Endodermal cell (in vitro differentiated cells): ENCODE measurements at regions not wholly inside any gene's neighbourhood (a gene's known extent, or its start where the extent isn't known, plus 50 kb on each side); places are given as distances from the start of the nearest gene placed in this dataset.

Source experiments
- DNase-seq: peaks from one replicate; pipeline ENCODE4 v3.0.0-alpha.2; 2017
- H3K27ac ChIP-seq: 2 replicates; pipeline ENCODE4 v1.5.1; 2013; ENCODE audit warnings: mild to moderate bottlenecking, low read depth, low read length, moderate library complexity
- H3K27me3 ChIP-seq: 2 replicates; pipeline ENCODE4 v1.6.1; 2013; ENCODE audit warnings: mild to moderate bottlenecking, low read length, moderate library complexity; ENCODE audit not compliant: insufficient read depth, control insufficient read depth, poor library complexity, severe bottlenecking
- H3K36me3 ChIP-seq: 2 replicates; pipeline ENCODE4 v1.7.0; 2013; ENCODE audit warnings: mild to moderate bottlenecking, low read length, moderate library complexity; ENCODE audit not compliant: control insufficient read depth, insufficient read depth
- H3K4me1 ChIP-seq: one replicate; pipeline ENCODE4 v1.7.0; 2013; ENCODE audit warnings: low read length; ENCODE audit not compliant: control insufficient read depth, insufficient read depth
- H3K4me3 ChIP-seq: 2 replicates; pipeline ENCODE4 v1.5.1; 2013; ENCODE audit warnings: mild to moderate bottlenecking, low read length, moderate library complexity
- H3K9ac ChIP-seq: 2 replicates; pipeline ENCODE4 v1.6.1; 2013; ENCODE audit warnings: mild to moderate bottlenecking, low read length, moderate library complexity; ENCODE audit not compliant: poor library complexity, severe bottlenecking; ENCODE audit errors: extremely low read depth
- H3K9me3 ChIP-seq: 2 replicates; pipeline ENCODE4 v1.6.1; 2013; ENCODE audit warnings: mild to moderate bottlenecking, low read length, moderate library complexity; ENCODE audit not compliant: control insufficient read depth
- H3K27ac Mint-ChIP-seq: 2 replicates; pipeline ENCODE4 v1.8.0; 2020; ENCODE audit warnings: mixed read lengths
- H3K27me3 Mint-ChIP-seq: 2 replicates; pipeline ENCODE4 v1.8.0; 2021; ENCODE audit warnings: mild to moderate bottlenecking, mixed read lengths; ENCODE audit not compliant: insufficient read depth
- H3K36me3 Mint-ChIP-seq: 2 replicates; pipeline ENCODE4 v1.8.0; 2020; ENCODE audit warnings: low read depth, mixed read lengths
- H3K4me1 Mint-ChIP-seq: 2 replicates; pipeline ENCODE4 v1.8.0; 2020; ENCODE audit warnings: mixed read lengths
- H3K4me3 Mint-ChIP-seq: 2 replicates; pipeline ENCODE4 v1.8.0; 2020; ENCODE audit warnings: mild to moderate bottlenecking, moderate library complexity, mixed read lengths
- H3K9me3 Mint-ChIP-seq: 2 replicates; pipeline ENCODE4 v1.8.0; 2020; ENCODE audit warnings: mild to moderate bottlenecking, mixed read lengths
- CTCF ChIP-seq: fragments of 200-600 bp; sonication (generic); conservative IDR thresholded peaks from 2 replicates; pipeline ENCODE4 v1.5.0; 2021; ENCODE audit warnings: antibody characterized with exemption, mild to moderate bottlenecking
- WGBS, 2 experiments: methylation state at CpG; one replicate each; pipeline versions ENCODE4 v1.1.5 to v1.1.7; 2013; ENCODE audit warnings: missing lambda C conversion rate in 2 of 2, mixed read lengths in 1 of 2; ENCODE audit not compliant: insufficient coverage in 1 of 2, insufficient read length in 1 of 2; 5-methylcytosine and 5-hydroxymethylcytosine counted together

DNA sequence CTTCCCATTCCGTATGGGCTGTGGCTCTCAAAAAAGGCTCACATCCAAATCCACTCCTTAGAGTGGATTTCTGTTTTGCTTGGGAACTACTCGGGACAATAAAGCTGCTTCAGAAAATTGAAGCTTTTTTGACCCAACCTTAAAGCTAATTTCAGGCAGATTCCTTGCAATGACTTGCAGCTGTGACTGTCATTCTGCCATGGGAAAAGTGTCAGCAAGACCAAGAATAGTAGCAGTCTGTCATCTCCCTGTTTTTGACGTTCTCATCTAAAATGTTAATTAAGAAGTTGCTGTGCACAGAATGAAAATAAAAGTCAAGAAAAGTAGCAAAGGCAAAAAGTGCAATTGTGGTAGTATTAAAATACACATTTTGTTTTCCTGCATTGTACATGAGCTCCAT, 304.7 kb downstream of the COG6 start:
- no peak overlapping the region for H3K9ac ChIP-seq
- TF ChIP-seq CTCF, result no peak
- 75 to 87% methylated on average over 3 of the region's 3 CpGs for WGBS, 2 experiments

GRCh38 chr13:39961036-39961435, 305.6 kb downstream of the COG6 start:
- H3K9me3 Mint-ChIP-seq, result no peaks in the 10 kb centered on the region
- H3K4me3 Mint-ChIP-seq, result no peak overlapping the region
- WGBS, 2 experiments, result 71 to 78% methylated on average over 1 of the region's 1 CpG
- H3K4me1 Mint-ChIP-seq, result no peaks in the 10 kb centered on the region
- no peaks in the 10 kb centered on the region for H3K36me3 ChIP-seq
- H3K4me3 ChIP-seq, result no peak overlapping the region
- no peaks in the 10 kb centered on the region for H3K4me1 ChIP-seq
- H3K36me3 Mint-ChIP-seq, result no peaks in the 10 kb centered on the region
- H3K9me3 ChIP-seq, result no peaks in the 10 kb centered on the region
- no peak for DNase-seq
- H3K27me3 ChIP-seq, result no peaks in the 10 kb centered on the region
- H3K27ac ChIP-seq, result peak overlapping the region; percentile 2
- H3K9ac ChIP-seq, result no peak overlapping the region
- no peaks in the 10 kb centered on the region for H3K27me3 Mint-ChIP-seq
- no peak overlapping the region for H3K27ac Mint-ChIP-seq
- no peak for TF ChIP-seq CTCF

More for the DNA sequence above, 304.7 kb downstream of the COG6 start:
- Histone ChIP-seq H3K4me1 (no peaks in the 10 kb centered on the region), H3K36me3 (no peaks in the 10 kb centered on the region), H3K9me3 (no peaks in the 10 kb centered on the region), H3K27me3 (no peaks in the 10 kb centered on the region), H3K27ac (peak overlapping the region; percentile 27), H3K4me3 (no peak overlapping the region)
- DNase-seq, result no peak
- no peaks in the 10 kb centered on the region for H3K9me3 Mint-ChIP-seq
- H3K27me3 Mint-ChIP-seq, result no peaks in the 10 kb centered on the region
- no peak overlapping the region for H3K27ac Mint-ChIP-seq
- H3K36me3 Mint-ChIP-seq, result no peaks in the 10 kb centered on the region
- H3K4me3 Mint-ChIP-seq, result no peak overlapping the region
- no peaks in the 10 kb centered on the region for H3K4me1 Mint-ChIP-seq

DNA sequence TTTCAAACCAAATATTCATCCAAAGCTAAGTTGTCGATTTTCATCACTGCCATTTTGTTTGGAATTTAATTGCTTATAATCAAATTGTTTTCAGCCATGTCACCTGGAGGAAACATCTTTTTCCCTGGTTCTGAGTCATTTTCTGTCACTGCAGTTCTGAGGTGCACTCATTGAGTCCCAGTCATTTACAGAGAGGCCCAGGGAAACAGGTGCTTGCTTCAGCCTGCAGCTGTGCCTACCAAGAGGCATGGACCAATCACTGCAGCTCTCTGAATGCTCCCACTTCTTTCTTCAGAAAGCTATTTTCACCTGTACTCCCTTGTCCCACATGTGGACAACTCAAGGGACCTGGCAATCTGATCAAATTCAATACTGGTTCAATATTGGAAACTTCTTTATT, 308.1 kb downstream of the COG6 start:
- Mint-ChIP-seq H3K27ac (no peak overlapping the region), H3K36me3 (no peaks in the 10 kb centered on the region), H3K4me1 (no peaks in the 10 kb centered on the region), H3K9me3 (no peaks in the 10 kb centered on the region), H3K4me3 (no peak overlapping the region), H3K27me3 (peaks cover 1% of the 10 kb centered on the region)
- H3K9ac ChIP-seq, result no peak overlapping the region
- H3K4me3 ChIP-seq, result no peak overlapping the region
- TF ChIP-seq CTCF, result no peak
- H3K27ac ChIP-seq, result no peak overlapping the region
- H3K36me3 ChIP-seq, result no peaks in the 10 kb centered on the region
- H3K9me3 ChIP-seq, result no peaks in the 10 kb centered on the region
- no peaks in the 10 kb centered on the region for H3K4me1 ChIP-seq
- no peak for DNase-seq
- H3K27me3 ChIP-seq, result no peaks in the 10 kb centered on the region
- WGBS, 2 experiments, result 91% methylated on average over 1 of the region's 1 CpG; no CpG with 5 or more reads in 1 of the 2 experiments
